BJ (cell line): ENCODE measurements at regions not wholly inside any gene's neighbourhood (a gene's known extent, or its start where the extent isn't known, plus 50 kb on each side); places are given as distances from the start of the nearest gene placed in this dataset.

Experiments
- CTCF ChIA-PET: fragments of 350-600 bp; formaldehyde crosslinking; extraction: SDS; loops from one replicate; lab custom pipeline; 2021; ENCODE audit warnings: antibody characterized with exemption, inconsistent platforms; lab: Yijun Ruan, JAX
- POLR2A ChIA-PET: fragments of 300-600 bp; sonication (Branson Sonifier 250); formaldehyde crosslinking; extraction: SDS; loops from one replicate; lab custom pipeline; 2021; ENCODE audit warnings: antibody characterized with exemption; lab: Charles Lee
- DNase-seq: peaks from one replicate; pipeline ENCODE4 v3.0.0-alpha.2; 2011; ENCODE audit warnings: low read depth
- H3K27me3 ChIP-seq: 2 replicates; pipeline ENCODE4 v1.6.0; 2011; ENCODE audit warnings: low read length; ENCODE audit not compliant: control insufficient read depth, insufficient read depth
- H3K36me3 ChIP-seq: 2 replicates; pipeline ENCODE4 v1.5.1; 2011; ENCODE audit warnings: low read length; ENCODE audit not compliant: control insufficient read depth, insufficient read depth
- H3K4me3 ChIP-seq: 2 replicates; pipeline ENCODE4 v1.5.1; 2011; ENCODE audit warnings: low read depth, mild to moderate bottlenecking, control low read depth, low read length
- CTCF ChIP-seq: IDR thresholded peaks from 2 replicates; pipeline ENCODE4 v1.5.1; 2011; ENCODE audit warnings: low read depth, mild to moderate bottlenecking, control low read depth, inconsistent platforms, low read length, moderate library complexity; ENCODE audit not compliant: insufficient read depth

GRCh38 chr13:83733293-83733692, 149.0 kb downstream of the SLITRK1 start:
- TF ChIP-seq CTCF = no peak
- Histone ChIP-seq H3K36me3 (no peaks in the 10 kb centered on the region), H3K4me3 (no peak overlapping the region), H3K27me3 (no peaks in the 10 kb centered on the region)
- no peak for DNase-seq
- ChIA-PET CTCF (no interaction called here), POLR2A (no interaction called here)

GRCh38 chr13:83732755-83733154, 149.5 kb downstream of the SLITRK1 start:
- no peak overlapping the region for H3K4me3 ChIP-seq
- H3K27me3 ChIP-seq = no peaks in the 10 kb centered on the region
- H3K36me3 ChIP-seq = no peaks in the 10 kb centered on the region
- no peak for TF ChIP-seq CTCF
- CTCF ChIA-PET = no interaction called here
- POLR2A ChIA-PET = no interaction called here
- no peak for DNase-seq

- POLR2A ChIA-PET = no interaction called here
Measured at GRCh38 chr13:83731113-83731512, 151.2 kb downstream of the SLITRK1 start.

GRCh38 chr13:83730674-83731073, 151.6 kb downstream of the SLITRK1 start:
- no peak for TF ChIP-seq CTCF
- H3K4me3 ChIP-seq = no peak overlapping the region
- no peaks in the 10 kb centered on the region for H3K27me3 ChIP-seq
- POLR2A ChIA-PET = no interaction called here
- no peaks in the 10 kb centered on the region for H3K36me3 ChIP-seq
- no peak for DNase-seq
- CTCF ChIA-PET = interaction anchor here (0.7 kb wide), 1 partner anchor 29 kb away, joined by 3 read pairs; no protein-coding TSS in a partner anchor

More at GRCh38 chr13:83731113-83731512, 151.2 kb downstream of the SLITRK1 start:
- DNase-seq = no peak
- H3K4me3 ChIP-seq = no peak overlapping the region
- no peaks in the 10 kb centered on the region for H3K36me3 ChIP-seq
- no peak for TF ChIP-seq CTCF
- CTCF ChIA-PET = no interaction called here
- H3K27me3 ChIP-seq = no peaks in the 10 kb centered on the region

- no peaks in the 10 kb centered on the region for H3K27me3 ChIP-seq
- ChIA-PET CTCF (no interaction called here), POLR2A (no interaction called here)
- DNase-seq = no peak
- no peaks in the 10 kb centered on the region for H3K36me3 ChIP-seq
- TF ChIP-seq CTCF = no peak
- no peak overlapping the region for H3K4me3 ChIP-seq
Measured at GRCh38 chr13:83722443-83722842, 159.8 kb downstream of the SLITRK1 start.
